Neural progenitor cell (in vitro differentiated cells): ENCODE measurements at regions not wholly inside any gene's neighbourhood (a gene's known extent, or its start where the extent isn't known, plus 50 kb on each side); places are given as distances from the start of the nearest gene placed in this dataset.

Source experiments
- CTCF ChIP-seq: fragments of 200-600 bp; sonication (generic); IDR thresholded peaks from 2 replicates; pipeline ENCODE4 v1.5.1; 2017; ENCODE audit warnings: antibody characterized with exemption, mild to moderate bottlenecking
- EZH2phosphoT487 ChIP-seq: fragments of 200-600 bp; sonication (generic); IDR thresholded peaks from 2 replicates; pipeline ENCODE4 v1.6.1; 2017; ENCODE audit warnings: antibody characterized with exemption

GRCh38 chr4:27595571-27596360 lies 735.1 kb downstream of the STIM2 start:
- no peak for TF ChIP-seq CTCF
- TF ChIP-seq EZH2phosphoT487: no peak
